ENCODE measurements at regions not wholly inside any gene's neighbourhood (a gene's known extent, or its start where the extent isn't known, plus 50 kb on each side); places are given as distances from the start of the nearest gene placed in this dataset.

GRCh38 chr7:25069900-25070443, 55.1 kb downstream of the CYCS start:
- ChIA-PET CTCF (interaction anchor here (0.6 to 2.1 kb wide), 22 partner anchors 11 to 1571 kb away, joined by 3 to 11 read pairs (median 3); no protein-coding TSS in a partner anchor), POLR2A (interaction anchor here (0.8 kb wide), 1 partner anchor 249 kb away, joined by 3 read pairs; no protein-coding TSS in a partner anchor)
- Mint-ChIP-seq H3K27ac (no peak overlapping the region), H3K27me3 (no peaks in the 10 kb centered on the region), H3K4me3 (no peak overlapping the region), H3K9me3 (no peaks in the 10 kb centered on the region), H3K36me3 (ENCODE audit: low read depth) (no peaks in the 10 kb centered on the region), H3K4me1 (peaks cover 21% of the 10 kb centered on the region)
- peak; percentile 74 for DNase-seq

GRCh38 chr7:25068502-25069213, 56.4 kb downstream of the CYCS start:
- peaks cover 21% of the 10 kb centered on the region for H3K4me1 Mint-ChIP-seq
- ChIA-PET CTCF (interaction anchor here (1.2 to 1.4 kb wide), 2 partner anchors 26 to 257 kb away, joined by 3 to 5 read pairs; no protein-coding TSS in a partner anchor), POLR2A (no interaction called here)
- H3K27ac Mint-ChIP-seq, result no peak overlapping the region
- no peaks in the 10 kb centered on the region for H3K36me3 Mint-ChIP-seq (ENCODE audit: low read depth)
- H3K9me3 Mint-ChIP-seq, result no peaks in the 10 kb centered on the region
- H3K27me3 Mint-ChIP-seq, result no peaks in the 10 kb centered on the region
- H3K4me3 Mint-ChIP-seq, result no peak overlapping the region
- DNase-seq, result no peak

GRCh38 chr7:25067726-25068501, 57.1 kb downstream of the CYCS start:
- no peak for DNase-seq
- Mint-ChIP-seq H3K4me1 (peaks cover 18% of the 10 kb centered on the region), H3K27ac (no peak overlapping the region), H3K9me3 (no peaks in the 10 kb centered on the region), H3K36me3 (ENCODE audit: low read depth) (no peaks in the 10 kb centered on the region), H3K27me3 (no peaks in the 10 kb centered on the region), H3K4me3 (no peak overlapping the region)
- ChIA-PET POLR2A (interaction anchor here (0.6 kb wide), 1 partner anchor 186 kb away, joined by 3 read pairs; no protein-coding TSS in a partner anchor), CTCF (interaction anchor here (1.2 to 3.1 kb wide), 3 partner anchors 26 to 256 kb away, joined by 3 to 8 read pairs (median 5); no protein-coding TSS in a partner anchor)

- no peaks in the 10 kb centered on the region for H3K36me3 Mint-ChIP-seq (ENCODE audit: low read depth)
- ChIA-PET CTCF (interaction anchor here (0.7 to 3.1 kb wide), 4 partner anchors 24 to 254 kb away, joined by 3 to 8 read pairs (median 4); no protein-coding TSS in a partner anchor), POLR2A (interaction anchor here (0.6 kb wide), 1 partner anchor 37 kb away, joined by 3 read pairs; no protein-coding TSS in a partner anchor)
- H3K9me3 Mint-ChIP-seq, result no peaks in the 10 kb centered on the region
- no peaks in the 10 kb centered on the region for H3K27me3 Mint-ChIP-seq
- no peak for DNase-seq
- H3K27ac Mint-ChIP-seq, result no peak overlapping the region
- no peak overlapping the region for H3K4me3 Mint-ChIP-seq
- H3K4me1 Mint-ChIP-seq, result peaks cover 16% of the 10 kb centered on the region
These were observed 58.8 kb downstream of the CYCS start for GRCh38 chr7:25066253-25066652.

GRCh38 chr7:25062380-25062779, 62.7 kb downstream of the CYCS start:
- Mint-ChIP-seq H3K9me3 (no peaks in the 10 kb centered on the region), H3K4me1 (no peaks in the 10 kb centered on the region), H3K4me3 (no peak overlapping the region), H3K27ac (no peak overlapping the region), H3K36me3 (ENCODE audit: low read depth) (no peaks in the 10 kb centered on the region), H3K27me3 (no peaks in the 10 kb centered on the region)
- no peak for DNase-seq
- POLR2A ChIA-PET, result no interaction called here
- CTCF ChIA-PET, result interaction anchor here (1.0 to 1.5 kb wide), 2 partner anchors 9 to 13 kb away, joined by 3 to 4 read pairs; no protein-coding TSS in a partner anchor

- Mint-ChIP-seq H3K36me3 (ENCODE audit: low read depth) (no peaks in the 10 kb centered on the region), H3K27me3 (peaks cover 8% of the 10 kb centered on the region), H3K9me3 (no peaks in the 10 kb centered on the region), H3K27ac (no peak overlapping the region), H3K4me1 (no peaks in the 10 kb centered on the region), H3K4me3 (no peak overlapping the region)
- DNase-seq, result no peak
- ChIA-PET POLR2A (no interaction called here), CTCF (interaction anchor here (0.6 to 0.9 kb wide), 2 partner anchors 29 to 1345 kb away, joined by 3 read pairs; no protein-coding TSS in a partner anchor)
These were observed 64.5 kb downstream of the CYCS start for GRCh38 chr7:25060487-25061055.

GRCh38 chr7:25059576-25059975, 65.5 kb downstream of the CYCS start:
- H3K36me3 Mint-ChIP-seq (ENCODE audit: low read depth), result no peaks in the 10 kb centered on the region
- H3K4me1 Mint-ChIP-seq, result no peaks in the 10 kb centered on the region
- no peak overlapping the region for H3K4me3 Mint-ChIP-seq
- H3K27me3 Mint-ChIP-seq, result peaks cover 8% of the 10 kb centered on the region
- DNase-seq, result no peak
- CTCF ChIA-PET, result interaction anchor here (0.6 to 1.2 kb wide), 3 partner anchors 35 to 1762 kb away, joined by 3 to 4 read pairs (median 3); no protein-coding TSS in a partner anchor
- no peaks in the 10 kb centered on the region for H3K9me3 Mint-ChIP-seq
- H3K27ac Mint-ChIP-seq, result no peak overlapping the region
- POLR2A ChIA-PET, result no interaction called here

- Mint-ChIP-seq H3K27ac (no peak overlapping the region), H3K27me3 (peaks cover 8% of the 10 kb centered on the region), H3K9me3 (no peaks in the 10 kb centered on the region), H3K4me1 (no peaks in the 10 kb centered on the region), H3K36me3 (ENCODE audit: low read depth) (no peaks in the 10 kb centered on the region), H3K4me3 (no peak overlapping the region)
- no peak for DNase-seq
- ChIA-PET CTCF (no interaction called here), POLR2A (no interaction called here)
These were observed 68.7 kb downstream of the CYCS start for GRCh38 chr7:25056368-25056767.

GRCh38 chr7:25055520-25056220, 69.4 kb downstream of the CYCS start:
- Mint-ChIP-seq H3K4me1 (no peaks in the 10 kb centered on the region), H3K27me3 (peaks cover 8% of the 10 kb centered on the region), H3K9me3 (no peaks in the 10 kb centered on the region), H3K36me3 (ENCODE audit: low read depth) (no peaks in the 10 kb centered on the region), H3K27ac (no peak overlapping the region), H3K4me3 (no peak overlapping the region)
- CTCF ChIA-PET, result no interaction called here
- POLR2A ChIA-PET, result no interaction called here
- no peak for DNase-seq

GRCh38 chr7:25054819-25055519, 70.1 kb downstream of the CYCS start:
- POLR2A ChIA-PET, result no interaction called here
- peaks cover 8% of the 10 kb centered on the region for H3K27me3 Mint-ChIP-seq
- H3K4me3 Mint-ChIP-seq, result no peak overlapping the region
- DNase-seq, result no peak
- no peak overlapping the region for H3K27ac Mint-ChIP-seq
- CTCF ChIA-PET, result no interaction called here
- H3K9me3 Mint-ChIP-seq, result no peaks in the 10 kb centered on the region
- no peaks in the 10 kb centered on the region for H3K4me1 Mint-ChIP-seq
- no peaks in the 10 kb centered on the region for H3K36me3 Mint-ChIP-seq (ENCODE audit: low read depth)

GRCh38 chr7:25050223-25050622, 70.2 kb upstream of the OSBPL3 start:
- no peaks in the 10 kb centered on the region for H3K9me3 Mint-ChIP-seq
- CTCF ChIA-PET, result no interaction called here
- no peak for DNase-seq
- no peaks in the 10 kb centered on the region for H3K36me3 Mint-ChIP-seq (ENCODE audit: low read depth)
- no peaks in the 10 kb centered on the region for H3K27me3 Mint-ChIP-seq
- no peaks in the 10 kb centered on the region for H3K4me1 Mint-ChIP-seq
- H3K4me3 Mint-ChIP-seq, result no peak overlapping the region
- H3K27ac Mint-ChIP-seq, result no peak overlapping the region
- POLR2A ChIA-PET, result no interaction called here

GRCh38 chr7:25048444-25048834, 68.5 kb upstream of the OSBPL3 start:
- Mint-ChIP-seq H3K36me3 (ENCODE audit: low read depth) (no peaks in the 10 kb centered on the region), H3K4me1 (no peaks in the 10 kb centered on the region), H3K27ac (no peak overlapping the region), H3K4me3 (no peak overlapping the region), H3K9me3 (no peaks in the 10 kb centered on the region), H3K27me3 (no peaks in the 10 kb centered on the region)
- POLR2A ChIA-PET, result no interaction called here
- DNase-seq, result no peak
- CTCF ChIA-PET, result interaction anchor here (0.7 kb wide), 1 partner anchor 19 kb away, joined by 5 read pairs; no protein-coding TSS in a partner anchor

Data from activated CD4-positive, alpha-beta T cell treated with anti-CD3 and anti-CD28 coated beads, Interleukin-2, amount 10 ng/mL, durations not matched to agents 7 days and 5 days (primary cell).